Naive thymus-derived CD4-positive, alpha-beta T cell (primary cell): ENCODE measurements at regions not wholly inside any gene's neighbourhood (a gene's known extent, or its start where the extent isn't known, plus 50 kb on each side); places are given as distances from the start of the nearest gene placed in this dataset.
"Not testable (repeated sequence)": the region's sequence is repeated elsewhere in the genome, so short reads cannot be mapped to it uniquely, and the experiment has no call there.

ENCODE experiments used
- ATAC-seq: fragments of 150-1000 bp; cut with Tn5 transposase; 2 replicates; pipeline ENCODE4 v1.10.0; 2021; ENCODE audit warnings: mild to moderate bottlenecking, moderate library complexity
- CTCF ChIA-PET: fragments of 350-600 bp; sonication (Branson Sonifier 250); formaldehyde crosslinking; loops from one replicate; lab custom pipeline; 2021; ENCODE audit warnings: antibody characterized with exemption; lab: Charles Lee
- POLR2A ChIA-PET: fragments of 350-600 bp; sonication (Branson Sonifier 250); formaldehyde crosslinking; loops from one replicate; lab custom pipeline; 2021; ENCODE audit warnings: antibody characterized with exemption, inconsistent platforms; lab: Charles Lee
- DNase-seq, 9 donors: peaks; one replicate each; pipeline versions ENCODE4 v3.0.0 to v3.0.0-alpha.2; 2020 to 2022; ENCODE audit warnings: mixed read lengths in 1 of 9
- H3K27ac ChIP-seq: one replicate; pipeline ENCODE4 v1.7.0; 2013; ENCODE audit warnings: mild to moderate bottlenecking, low read depth, low read length, moderate library complexity
- H3K27me3 ChIP-seq, 2 donors: one replicate each; pipeline ENCODE4 v1.7.0; 2013; ENCODE audit warnings: low read length in 2 of 2, mild to moderate bottlenecking in 2 of 2, moderate library complexity in 2 of 2; ENCODE audit not compliant: control insufficient read depth in 2 of 2, insufficient read depth in 2 of 2
- H3K36me3 ChIP-seq, 3 experiments: 1 replicate in 2 of 3; 2 replicates in 1 of 3; pipeline ENCODE4 v1.7.0; 2013; ENCODE audit warnings: low read length in 3 of 3, mild to moderate bottlenecking in 3 of 3, moderate library complexity in 1 of 3; ENCODE audit not compliant: insufficient read depth in 3 of 3, control insufficient read depth in 2 of 3
- H3K4me1 ChIP-seq, 2 donors: one replicate each; pipeline ENCODE4 v1.7.0; 2013; ENCODE audit warnings: low read length in 2 of 2, mild to moderate bottlenecking in 2 of 2, moderate library complexity in 1 of 2; ENCODE audit not compliant: control insufficient read depth in 2 of 2, insufficient read depth in 2 of 2
- H3K4me3 ChIP-seq: 2 replicates; pipeline ENCODE4 v1.7.0; 2013; ENCODE audit warnings: mild to moderate bottlenecking, low read length
- H3K9me3 ChIP-seq, 3 experiments: 1 replicate in 2 of 3; 2 replicates in 1 of 3; pipeline ENCODE4 v1.7.0; 2013; ENCODE audit warnings: low read length in 3 of 3; ENCODE audit not compliant: control insufficient read depth in 2 of 3
- H3K27ac Mint-ChIP-seq, 9 donors: one replicate each; pipeline ENCODE4 v1.8.0; 2020 to 2022; ENCODE audit warnings: mixed read lengths in 9 of 9, mild to moderate bottlenecking in 8 of 9, moderate library complexity in 5 of 9, inconsistent platforms in 2 of 9
- H3K27me3 Mint-ChIP-seq, 5 donors: one replicate each; pipeline ENCODE4 v1.8.0; 2021 to 2022; ENCODE audit warnings: mixed read lengths in 5 of 5, mild to moderate bottlenecking in 1 of 5
- H3K36me3 Mint-ChIP-seq, 5 donors: one replicate each; pipeline ENCODE4 v1.8.0; 2020 to 2022; ENCODE audit warnings: mixed read lengths in 5 of 5, mild to moderate bottlenecking in 3 of 5, inconsistent platforms in 1 of 5
- H3K4me1 Mint-ChIP-seq, 7 donors: one replicate each; pipeline ENCODE4 v1.8.0; 2020 to 2022; ENCODE audit warnings: mixed read lengths in 7 of 7, mild to moderate bottlenecking in 3 of 7, inconsistent platforms in 1 of 7
- H3K4me3 Mint-ChIP-seq, 10 donors: one replicate each; pipeline ENCODE4 v1.8.0; 2020 to 2022; ENCODE audit warnings: mild to moderate bottlenecking in 10 of 10, mixed read lengths in 10 of 10, moderate library complexity in 6 of 10, inconsistent platforms in 2 of 10
- H3K9me3 Mint-ChIP-seq, 11 donors: one replicate each; pipeline ENCODE4 v1.8.0; 2020 to 2022; ENCODE audit warnings: mixed read lengths in 11 of 11, mild to moderate bottlenecking in 4 of 11, inconsistent platforms in 1 of 11, moderate library complexity in 1 of 11
- intact Hi-C, 2 donors: fragments of 100-400 bp; cut with micrococcal nuclease; formaldehyde crosslinking; loops; one replicate each; pipeline ENCODE4 v1.15.1; 2023

DNA sequence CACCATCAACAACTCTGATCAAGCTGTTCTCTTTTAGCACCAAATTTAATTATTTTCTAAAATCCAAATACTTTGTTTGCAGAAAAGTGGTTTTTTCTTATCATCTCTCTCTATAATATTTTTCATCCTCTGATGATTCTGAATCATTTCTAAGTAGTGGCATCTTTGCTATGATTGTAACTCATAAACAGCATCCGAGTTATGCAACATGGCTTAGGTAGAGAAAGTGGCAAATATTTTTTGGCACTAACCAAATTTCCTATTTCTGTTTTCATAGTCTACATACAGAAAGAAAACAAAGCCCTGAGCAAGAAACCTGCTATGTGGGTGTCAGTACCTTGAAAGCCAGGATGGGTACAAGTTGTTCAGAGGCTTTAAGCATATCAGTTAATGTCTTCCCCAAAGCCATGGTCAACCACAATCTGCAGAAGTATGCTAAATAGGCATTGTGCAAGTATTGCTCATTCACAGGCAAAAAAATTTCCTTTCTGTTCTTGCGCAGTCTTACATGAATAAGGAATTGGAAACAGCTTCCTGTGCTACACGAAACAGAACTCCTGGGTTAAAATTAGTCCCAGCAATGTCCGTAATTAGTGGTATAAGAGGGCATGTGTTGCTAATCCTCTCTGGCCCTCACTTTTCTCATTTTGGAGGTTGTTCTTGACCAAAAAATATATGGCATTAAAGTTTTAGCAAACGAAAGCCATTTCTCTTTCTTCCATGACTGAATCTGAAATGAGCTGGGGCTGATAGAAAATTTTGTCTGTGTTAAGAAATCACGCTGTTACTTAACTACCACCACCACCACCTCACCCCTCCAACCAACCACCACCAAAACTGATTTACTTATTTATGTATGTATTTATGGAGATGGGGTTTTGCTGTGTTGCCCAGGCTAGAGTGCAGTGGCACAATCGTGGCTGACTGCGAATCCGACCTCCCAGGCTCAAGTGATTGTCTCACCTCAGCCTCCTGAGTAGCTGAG, 325.6 kb upstream of the MAGI2 start:
- Mint-ChIP-seq H3K9me3 (peaks cover 0 to 6% (median 0%) of the 10 kb centered on the region in 11 donors), H3K27ac (no peak overlapping the region), H3K36me3 (no peaks in the 10 kb centered on the region), H3K4me1 (no peaks in the 10 kb centered on the region), H3K4me3 (no peak overlapping the region), H3K27me3 (no peaks in the 10 kb centered on the region)
- ChIA-PET CTCF (interaction anchor here (0.6 kb wide), 1 partner anchor 177 kb away, joined by 4 read pairs; no protein-coding TSS in a partner anchor), POLR2A (no interaction called here)
- Histone ChIP-seq H3K36me3 (no peaks in the 10 kb centered on the region), H3K4me3 (no peak overlapping the region), H3K27ac (no peak overlapping the region), H3K27me3 (no peaks in the 10 kb centered on the region), H3K9me3 (no peaks in the 10 kb centered on the region), H3K4me1 (no peaks in the 10 kb centered on the region)
- no peak for DNase-seq
- intact Hi-C loops, result no loop called here
- peak; percentile 57 for ATAC-seq

DNA sequence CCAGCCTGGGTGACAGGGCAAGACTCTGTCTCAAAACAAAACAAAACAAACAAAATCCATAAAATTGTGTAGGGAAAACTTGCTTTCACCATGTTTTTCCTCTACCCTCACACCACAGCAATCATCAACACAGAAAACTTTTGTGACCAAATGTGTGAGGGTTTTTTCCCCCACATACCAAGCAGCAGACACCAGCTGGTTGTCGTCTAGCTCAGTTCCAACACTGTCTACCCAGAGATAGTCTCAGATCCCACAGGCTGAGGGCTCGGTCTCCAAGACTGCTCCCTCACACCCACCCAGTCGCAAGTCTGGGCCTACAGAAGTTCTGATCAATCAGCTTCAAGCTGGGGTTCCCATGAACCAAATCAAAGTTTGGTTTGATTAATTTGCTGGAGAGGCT, 322.4 kb upstream of the MAGI2 start:
- DNase-seq (no peak), ATAC-seq (no peak)
- Histone ChIP-seq H3K27me3 (no peaks in the 10 kb centered on the region), H3K9me3 (no peaks in the 10 kb centered on the region), H3K4me1 (no peaks in the 10 kb centered on the region), H3K36me3 (no peaks in the 10 kb centered on the region), H3K4me3 (no peak overlapping the region), H3K27ac (no peak overlapping the region)
- Mint-ChIP-seq H3K27me3 (no peaks in the 10 kb centered on the region), H3K9me3 (no peaks in the 10 kb centered on the region), H3K36me3 (no peaks in the 10 kb centered on the region), H3K4me3 (no peak overlapping the region), H3K27ac (no peak overlapping the region), H3K4me1 (no peaks in the 10 kb centered on the region)
- ChIA-PET CTCF (interaction anchor here (1.2 kb wide), 1 partner anchor 309 kb away, joined by 3 read pairs; no protein-coding TSS in a partner anchor), POLR2A (no interaction called here)
- intact Hi-C loops, result no loop called here

DNA sequence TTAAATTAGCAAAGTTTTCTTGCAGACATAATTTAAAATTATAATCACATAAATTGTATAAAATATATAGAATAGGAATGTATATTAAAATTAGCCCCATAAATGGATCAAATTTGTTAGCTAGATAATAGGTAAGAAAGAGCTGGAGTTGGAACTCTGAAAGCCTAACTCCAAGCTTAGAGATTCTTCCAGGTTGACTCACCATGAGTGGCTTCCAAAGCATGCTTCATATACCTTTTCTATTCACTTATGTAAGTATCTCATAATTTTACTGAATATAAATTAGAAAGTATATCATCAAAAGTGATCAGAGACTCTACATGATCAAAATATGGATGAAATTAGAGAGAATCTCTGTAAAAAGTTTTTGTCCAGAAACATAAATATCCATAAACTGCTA, 320.7 kb upstream of the MAGI2 start:
- Histone ChIP-seq H3K4me1 (no peaks in the 10 kb centered on the region), H3K4me3 (no peak overlapping the region), H3K27me3 (no peaks in the 10 kb centered on the region), H3K36me3 (no peaks in the 10 kb centered on the region), H3K27ac (no peak overlapping the region), H3K9me3 (no peaks in the 10 kb centered on the region)
- H3K27ac Mint-ChIP-seq, result no peak overlapping the region
- H3K36me3 Mint-ChIP-seq, result no peaks in the 10 kb centered on the region
- intact Hi-C loops, result no loop called here
- no peaks in the 10 kb centered on the region for H3K9me3 Mint-ChIP-seq
- no peak overlapping the region for H3K4me3 Mint-ChIP-seq
- ChIA-PET CTCF (no interaction called here), POLR2A (no interaction called here)
- no peaks in the 10 kb centered on the region for H3K4me1 Mint-ChIP-seq
- ATAC-seq, result no peak
- no peak for DNase-seq
- no peaks in the 10 kb centered on the region for H3K27me3 Mint-ChIP-seq

DNA sequence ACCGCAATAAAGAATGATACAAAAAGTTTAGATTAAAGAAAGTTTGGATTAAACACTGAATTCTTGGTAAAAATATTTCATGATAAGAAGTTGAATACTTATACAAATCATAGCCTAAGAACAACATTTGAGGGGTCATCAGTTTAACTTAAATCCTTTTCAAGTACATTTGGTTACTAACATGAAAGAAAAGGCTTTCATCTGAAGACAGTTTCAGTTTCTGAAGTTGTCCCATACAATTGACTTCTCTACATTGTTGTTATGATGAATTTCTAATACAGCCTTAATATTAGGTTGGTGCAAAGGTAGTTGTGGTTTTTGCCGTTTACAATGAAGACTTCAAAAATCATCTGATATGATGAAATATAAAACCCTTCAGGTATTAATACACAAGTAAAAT, 317.5 kb upstream of the MAGI2 start:
- H3K27ac Mint-ChIP-seq, result no peak overlapping the region
- H3K36me3 ChIP-seq, result no peaks in the 10 kb centered on the region
- no peak for DNase-seq
- no peaks in the 10 kb centered on the region for H3K4me1 ChIP-seq
- CTCF ChIA-PET, result no interaction called here
- no peak overlapping the region for H3K4me3 ChIP-seq
- peaks cover 0 to 2% (median 0%) of the 10 kb centered on the region in 11 donors for H3K9me3 Mint-ChIP-seq
- no peak for ATAC-seq
- no peaks in the 10 kb centered on the region for H3K36me3 Mint-ChIP-seq
- H3K27ac ChIP-seq, result no peak overlapping the region
- no peaks in the 10 kb centered on the region for H3K27me3 ChIP-seq
- H3K4me1 Mint-ChIP-seq, result no peaks in the 10 kb centered on the region
- intact Hi-C loops, result no loop called here
- POLR2A ChIA-PET, result no interaction called here
- H3K27me3 Mint-ChIP-seq, result no peaks in the 10 kb centered on the region
- no peaks in the 10 kb centered on the region for H3K9me3 ChIP-seq
- no peak overlapping the region for H3K4me3 Mint-ChIP-seq

DNA sequence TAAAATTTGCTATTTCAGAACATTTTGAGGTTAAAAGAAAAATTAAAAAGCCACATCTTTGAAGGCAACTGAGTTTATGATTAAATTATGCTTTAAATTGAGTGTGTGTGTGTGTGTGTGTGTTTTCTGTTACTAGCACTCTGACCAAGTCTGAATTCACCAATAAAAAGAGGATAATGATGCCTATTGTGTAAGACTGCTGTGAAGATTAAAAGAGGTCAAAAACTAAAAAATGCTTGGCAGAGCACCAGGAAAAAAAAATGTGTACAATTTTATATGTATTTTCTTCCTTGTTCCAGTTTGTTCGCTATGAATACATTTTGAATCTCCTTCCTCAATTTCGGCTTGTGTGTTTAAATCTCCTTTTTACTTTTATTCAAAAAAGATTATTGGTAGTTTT, 316.6 kb upstream of the MAGI2 start:
- no peak overlapping the region for H3K4me3 ChIP-seq
- H3K9me3 Mint-ChIP-seq, result peaks cover 0 to 5% (median 0%) of the 10 kb centered on the region in 11 donors
- H3K27ac ChIP-seq, result no peak overlapping the region
- H3K36me3 ChIP-seq, result no peaks in the 10 kb centered on the region
- H3K27me3 ChIP-seq, result no peaks in the 10 kb centered on the region
- ATAC-seq (no peak), DNase-seq (no peak)
- no peaks in the 10 kb centered on the region for H3K27me3 Mint-ChIP-seq
- H3K4me3 Mint-ChIP-seq, result no peak overlapping the region
- no peaks in the 10 kb centered on the region for H3K9me3 ChIP-seq
- no peaks in the 10 kb centered on the region for H3K36me3 Mint-ChIP-seq
- POLR2A ChIA-PET, result no interaction called here
- no peaks in the 10 kb centered on the region for H3K4me1 Mint-ChIP-seq
- CTCF ChIA-PET, result no interaction called here
- intact Hi-C loops, result no loop called here
- H3K27ac Mint-ChIP-seq, result no peak overlapping the region
- H3K4me1 ChIP-seq, result no peaks in the 10 kb centered on the region

DNA sequence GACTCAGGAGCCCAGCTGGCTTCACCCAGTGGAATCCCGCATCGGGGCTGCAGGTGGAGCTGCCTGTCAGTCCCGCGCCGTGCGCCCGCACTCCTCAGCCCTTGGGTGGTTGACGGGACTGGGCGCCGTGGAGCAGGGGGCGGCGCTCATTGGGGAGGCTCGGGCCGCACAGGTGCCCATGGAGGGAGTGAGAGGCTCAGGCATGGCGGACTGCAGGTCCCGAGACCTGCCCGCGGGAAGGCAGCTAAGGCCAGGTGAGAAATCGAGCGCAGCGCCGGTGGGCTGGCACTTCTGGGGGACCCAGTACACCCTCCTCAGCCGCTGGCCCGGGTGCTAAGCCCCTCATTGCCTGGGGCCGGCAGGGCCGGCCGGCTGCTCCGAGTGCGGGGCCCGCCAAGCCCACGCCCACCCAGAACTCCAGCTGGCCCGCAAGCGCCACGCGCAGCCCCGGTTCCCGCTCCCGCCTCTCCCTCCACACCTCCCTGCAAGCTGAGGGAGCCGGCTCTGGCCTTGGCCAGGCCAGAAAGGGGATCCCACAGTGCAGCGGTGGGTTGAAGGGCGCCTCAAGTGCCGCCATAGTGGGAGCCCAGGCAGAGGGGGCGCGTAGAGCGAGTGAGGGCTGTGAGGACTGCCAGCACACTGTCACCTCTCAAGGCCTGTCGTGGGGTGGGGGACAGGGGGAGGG, 314.6 kb upstream of the MAGI2 start:
- H3K27me3 ChIP-seq, H3K36me3 ChIP-seq, H3K27me3 Mint-ChIP-seq, H3K4me1 Mint-ChIP-seq, CTCF ChIA-PET, H3K36me3 Mint-ChIP-seq, H3K27ac Mint-ChIP-seq, H3K4me3 ChIP-seq, H3K4me3 Mint-ChIP-seq, H3K4me1 ChIP-seq, intact Hi-C loops, H3K9me3 ChIP-seq, ATAC-seq, H3K9me3 Mint-ChIP-seq, POLR2A ChIA-PET, H3K27ac ChIP-seq: not testable (repeated sequence)
- peak in 1 of 9 donors; percentile 0 for DNase-seq
